NCI-H1436 treated with DMSO at 0.1 percent for 48 hours (cell line): ENCODE measurements at regions not wholly inside any gene's neighbourhood (a gene's known extent, or its start where the extent isn't known, plus 50 kb on each side); places are given as distances from the start of the nearest gene placed in this dataset.
"Not testable (repeated sequence)": the region's sequence is repeated elsewhere in the genome, so short reads cannot be mapped to it uniquely, and the experiment has no call there.

Source experiments
- DNase-seq: peaks from one replicate; lab custom pipeline; 2025; lab: John Stamatoyannopoulos, UW

DNA sequence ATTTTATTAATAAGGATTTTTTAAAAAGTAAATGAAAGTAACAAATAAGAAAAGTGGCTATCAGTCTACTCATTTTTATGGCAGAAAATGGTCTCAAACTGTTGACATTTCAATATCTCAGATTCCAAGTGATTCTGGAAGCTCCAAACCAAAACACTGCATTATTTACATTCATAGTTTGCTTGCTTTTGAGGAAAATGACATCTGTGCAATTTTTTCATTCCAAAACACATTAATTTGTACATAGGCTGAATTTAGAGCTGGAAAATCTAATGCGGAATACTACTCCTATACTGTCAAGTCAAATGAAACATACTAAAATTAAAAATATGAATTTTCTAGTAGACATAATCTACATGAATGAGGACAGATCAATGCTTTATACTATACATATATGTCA, 1047.6 kb downstream of the CDH9 start:
- DNase-seq = no peak

DNA sequence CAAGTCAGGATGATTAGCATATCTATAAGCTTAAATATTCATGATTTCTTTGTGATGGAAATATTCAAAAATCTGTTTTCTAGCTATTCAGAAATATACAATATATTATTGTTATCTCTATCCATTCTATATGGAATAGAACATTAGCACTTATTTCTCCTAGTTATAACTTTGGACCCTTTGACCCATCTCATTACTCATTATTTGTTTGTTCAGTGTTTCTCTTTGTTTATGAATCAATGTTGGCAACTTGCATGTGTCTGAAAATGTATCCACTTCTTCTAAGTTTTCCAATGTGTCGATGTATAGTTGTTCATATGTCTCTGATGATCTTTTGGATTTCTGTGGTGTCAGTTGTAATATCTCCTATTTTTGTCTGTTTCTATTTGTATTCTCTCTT, 1059.3 kb downstream of the CDH9 start:
- no peak for DNase-seq

DNA sequence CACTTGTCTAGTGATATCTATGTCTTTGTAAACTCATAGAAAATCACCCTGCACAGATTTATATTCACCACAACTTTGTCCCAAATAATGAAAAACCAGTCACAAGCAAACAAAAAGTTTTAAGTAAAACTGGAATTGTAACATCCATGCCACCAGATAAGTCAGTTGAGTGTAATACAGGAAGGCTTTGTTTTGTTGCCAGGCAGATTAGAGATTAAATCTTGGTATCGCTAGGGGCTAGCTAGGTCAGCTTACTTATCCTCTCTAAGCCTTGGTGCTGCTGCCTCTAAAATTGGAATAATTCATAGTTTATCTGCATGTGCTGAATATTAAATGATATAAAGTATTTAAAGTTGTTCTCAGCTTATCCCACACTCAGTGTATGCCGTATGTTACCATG, 1062.5 kb downstream of the CDH9 start:
- no peak for DNase-seq

DNA sequence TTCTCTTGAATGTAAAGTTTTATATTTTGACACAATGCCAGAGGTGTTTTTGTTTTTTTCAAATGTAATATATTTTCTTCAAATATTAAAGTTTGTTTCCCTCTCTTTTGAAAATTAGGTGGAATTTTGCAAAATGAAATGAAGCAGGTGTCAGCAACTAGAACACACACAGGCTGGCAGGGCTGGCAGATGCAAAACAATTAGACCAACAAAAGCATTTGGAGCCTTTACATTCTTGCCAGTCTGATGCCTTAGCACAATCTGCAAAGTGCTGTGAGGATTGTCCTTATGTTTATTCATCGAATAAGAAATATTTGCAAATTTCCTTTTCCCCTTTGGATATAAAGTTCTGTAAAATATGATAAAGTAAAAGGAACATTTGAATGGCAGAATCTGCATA, 1063.9 kb downstream of the CDH9 start:
- DNase-seq = no peak

DNA sequence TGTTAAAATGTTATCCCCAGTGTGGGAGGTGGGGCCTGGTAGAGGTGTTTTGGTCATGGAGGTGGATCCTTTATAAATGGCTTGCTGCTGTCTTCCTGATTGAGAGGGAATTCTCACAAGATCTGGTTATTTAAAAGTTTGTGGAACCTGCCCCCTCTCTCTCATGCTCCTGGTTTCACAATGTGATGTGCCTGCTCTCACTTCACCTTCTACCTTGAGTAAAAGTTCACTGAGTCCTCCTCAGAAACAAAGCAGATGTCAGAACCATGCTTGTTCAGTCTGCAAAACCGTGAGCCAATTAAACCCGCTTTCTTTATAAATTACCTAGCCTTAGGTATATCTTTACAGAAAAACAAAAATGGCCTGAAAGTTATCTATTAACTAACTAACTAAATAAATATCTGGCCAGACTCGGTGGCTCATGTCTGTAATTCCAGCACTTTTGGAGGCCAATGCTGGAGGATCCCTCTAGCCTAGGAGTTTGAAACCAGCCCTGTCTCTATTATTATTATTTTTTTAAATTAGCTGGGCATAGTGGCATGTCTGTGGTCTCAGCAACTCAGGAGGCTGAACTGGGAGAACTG, 1067.4 kb downstream of the CDH9 start:
- no peak for DNase-seq

DNA sequence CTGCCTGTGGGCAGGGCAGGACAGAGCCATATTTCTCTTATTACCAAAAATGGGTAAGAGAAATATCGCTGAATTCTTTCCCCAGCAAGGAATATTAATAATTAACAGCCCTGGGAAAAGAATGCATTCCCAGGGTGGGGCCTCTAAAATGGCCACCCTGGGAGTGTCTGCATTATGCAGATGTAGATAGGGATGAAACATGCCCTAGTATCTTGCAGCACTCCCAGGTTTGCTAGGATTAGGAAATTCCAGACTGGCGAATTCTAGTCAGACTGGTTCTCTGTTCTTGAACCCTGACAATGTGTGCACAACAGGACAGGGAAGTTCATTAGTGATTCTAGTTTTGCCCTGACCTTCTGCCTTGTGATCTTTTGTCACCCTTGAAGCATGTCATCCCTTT, 1069.3 kb downstream of the CDH9 start:
- DNase-seq = not testable (repeated sequence)

DNA sequence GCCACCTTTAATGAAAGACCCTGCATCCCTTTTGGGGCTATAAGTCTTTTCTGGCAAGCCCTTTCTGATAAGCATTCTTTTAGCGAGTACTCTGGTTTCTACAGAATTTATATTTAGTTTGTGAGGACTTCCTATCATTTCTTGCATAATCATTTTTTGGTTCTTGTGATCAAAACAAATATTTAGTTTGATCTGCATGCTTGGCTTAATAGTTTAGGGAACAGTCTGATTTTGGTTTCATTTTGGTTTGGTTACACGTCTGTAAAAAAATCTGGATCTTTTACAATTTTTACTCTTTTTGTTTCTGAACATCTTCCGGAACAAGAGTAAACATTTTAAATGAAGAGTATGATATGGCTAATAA, 1074.4 kb downstream of the CDH9 start:
- DNase-seq = no peak

DNA sequence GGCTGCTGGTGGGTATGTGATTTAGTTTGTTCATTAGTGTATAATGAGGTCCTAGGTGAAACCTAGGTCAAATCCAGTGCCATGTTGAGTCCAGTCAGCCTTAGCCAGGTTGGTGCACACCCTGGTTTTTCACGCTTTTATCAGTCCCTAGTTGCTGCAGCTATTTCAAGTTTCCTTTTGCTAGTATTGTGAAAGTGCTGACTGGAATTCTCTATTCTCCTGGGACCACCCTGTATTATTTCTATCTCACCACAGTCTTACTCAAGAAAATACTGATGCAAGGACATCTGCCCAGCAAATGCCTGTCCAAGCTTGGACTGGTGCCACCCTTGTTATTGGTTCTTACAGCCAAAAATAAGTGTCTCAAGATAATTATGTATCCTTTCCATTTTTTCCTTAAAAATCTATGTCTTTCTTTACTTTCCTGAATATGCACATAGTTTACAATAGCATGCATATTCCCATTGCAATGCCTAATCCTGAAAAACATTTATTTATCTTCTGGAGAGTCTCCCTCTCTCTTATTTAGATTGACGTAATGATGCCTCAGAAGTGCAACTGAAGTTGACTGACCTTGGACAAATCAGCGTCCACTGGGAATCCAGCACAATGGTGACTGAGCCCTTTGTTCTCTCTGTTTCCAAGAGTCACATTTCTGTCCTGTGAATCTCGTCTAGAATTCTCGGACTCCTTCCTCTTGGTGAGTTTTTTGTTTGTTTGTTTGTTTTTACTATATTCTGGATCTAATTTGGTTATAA, 1075.0 kb downstream of the CDH9 start:
- no peak for DNase-seq

DNA sequence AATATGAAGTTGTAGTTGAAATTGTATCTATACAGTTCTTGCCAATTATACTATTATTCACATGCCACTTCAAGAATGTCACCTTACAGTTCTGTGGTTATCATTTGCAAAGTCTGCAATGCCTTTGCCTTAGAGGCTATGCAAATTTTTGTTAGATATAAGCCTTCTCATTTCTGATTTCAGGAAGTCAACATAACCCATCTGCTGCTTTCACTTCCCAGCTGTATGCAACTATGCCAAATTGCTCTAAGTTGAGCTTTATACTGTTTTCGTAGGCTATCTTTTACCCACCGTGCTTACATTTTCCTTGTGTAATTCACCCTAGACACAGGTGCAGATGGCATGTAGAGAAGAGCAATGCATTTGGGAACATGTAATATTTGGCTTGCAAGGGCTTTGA, 1083.0 kb downstream of the CDH9 start:
- DNase-seq = no peak

DNA sequence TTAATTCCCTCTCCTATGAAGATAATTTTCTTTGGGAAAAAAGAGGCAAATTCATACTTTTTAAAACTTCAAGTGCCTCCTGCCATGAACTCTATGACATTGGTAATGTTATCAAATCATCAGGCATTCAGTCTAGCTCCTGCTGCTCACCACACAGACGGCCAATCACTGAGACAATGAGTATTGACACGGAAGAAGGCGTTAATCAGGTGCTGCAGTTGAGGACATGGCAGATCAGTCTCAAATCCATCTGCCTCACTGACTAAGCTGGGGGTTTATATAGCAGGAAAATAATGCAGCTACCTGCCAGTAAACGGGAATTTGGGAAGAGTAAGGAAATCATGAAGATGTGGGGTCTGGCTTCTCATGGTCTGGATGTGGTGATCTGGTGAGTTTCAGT, 1087.7 kb downstream of the CDH9 start:
- DNase-seq = no peak

DNA sequence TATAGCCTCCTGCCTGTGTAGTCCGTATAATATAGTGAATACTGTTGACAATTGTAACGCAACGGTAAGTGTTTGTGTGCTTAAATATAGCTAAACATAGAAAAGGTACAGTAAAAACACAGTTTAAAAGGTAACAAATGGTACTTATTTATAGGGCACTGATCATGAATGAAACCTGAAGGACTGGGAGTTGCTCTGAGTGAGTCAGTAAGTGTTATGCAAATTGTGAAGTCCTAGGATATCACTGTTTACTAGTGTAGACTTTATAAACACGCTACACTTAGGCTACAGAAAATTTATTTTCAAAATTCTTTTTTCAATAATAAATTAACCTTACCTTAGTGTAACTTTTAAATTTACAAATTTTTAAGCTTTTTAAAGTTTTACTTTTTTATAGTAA, 1090.1 kb downstream of the CDH9 start:
- DNase-seq = no peak

DNA sequence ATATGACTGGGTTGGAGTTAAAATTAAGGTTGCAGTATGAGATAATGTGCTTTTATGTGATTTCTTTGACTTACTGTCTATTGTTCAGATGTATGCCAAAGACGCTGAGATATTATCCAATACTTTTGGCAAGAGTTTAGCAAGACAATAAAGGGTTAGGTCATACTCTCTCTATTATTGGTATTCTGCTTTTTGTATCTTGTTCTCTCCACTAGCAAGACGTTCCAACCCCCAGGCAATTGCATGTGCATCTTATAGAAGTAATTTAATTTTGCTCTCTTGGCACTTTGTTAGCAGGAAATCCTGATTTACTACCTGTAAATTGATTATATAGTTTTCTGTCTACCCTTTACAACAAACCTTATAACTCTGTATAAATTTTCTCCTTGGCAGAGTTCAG, 1093.6 kb downstream of the CDH9 start:
- DNase-seq = no peak

DNA sequence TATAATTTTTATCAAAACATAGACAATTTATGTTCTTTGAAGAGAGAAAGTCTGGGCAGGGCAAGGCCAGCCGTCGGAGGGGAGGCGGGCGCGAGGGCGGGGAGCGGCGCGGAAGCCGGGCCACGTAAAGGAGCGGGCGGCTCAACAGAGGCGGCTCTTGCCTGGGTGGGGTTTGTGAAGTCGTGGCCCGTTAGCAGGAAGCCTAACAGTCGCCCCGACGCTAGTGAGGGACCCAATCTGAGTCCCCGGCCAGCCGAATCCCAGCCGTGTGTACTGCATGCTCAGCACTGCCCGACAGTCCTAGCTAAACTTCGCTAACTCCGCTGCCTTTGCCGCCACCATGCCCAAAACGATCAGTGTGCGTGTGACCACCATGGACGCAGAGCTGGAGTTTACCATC, 1129.2 kb downstream of the CDH9 start:
- DNase-seq = no peak

DNA sequence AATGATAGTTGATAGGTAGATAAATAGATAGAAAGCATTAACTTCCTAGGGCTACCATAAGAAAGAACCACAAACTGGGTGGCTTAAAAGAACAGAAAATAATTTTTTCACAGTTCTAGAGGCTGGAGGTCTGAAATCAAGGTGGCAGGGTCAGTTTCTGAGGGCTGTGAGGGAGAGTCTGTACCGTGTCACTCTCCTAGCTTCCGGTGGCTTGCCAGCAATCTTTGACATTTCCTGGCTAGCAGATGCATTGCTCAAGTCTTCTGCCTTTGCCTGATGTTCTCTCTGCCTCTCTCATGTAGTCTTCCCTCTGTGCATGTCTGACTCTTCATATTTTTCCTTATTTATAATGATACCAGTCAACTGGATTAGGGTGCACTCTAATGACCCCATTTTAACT, 1132.7 kb downstream of the CDH9 start:
- no peak for DNase-seq

DNA sequence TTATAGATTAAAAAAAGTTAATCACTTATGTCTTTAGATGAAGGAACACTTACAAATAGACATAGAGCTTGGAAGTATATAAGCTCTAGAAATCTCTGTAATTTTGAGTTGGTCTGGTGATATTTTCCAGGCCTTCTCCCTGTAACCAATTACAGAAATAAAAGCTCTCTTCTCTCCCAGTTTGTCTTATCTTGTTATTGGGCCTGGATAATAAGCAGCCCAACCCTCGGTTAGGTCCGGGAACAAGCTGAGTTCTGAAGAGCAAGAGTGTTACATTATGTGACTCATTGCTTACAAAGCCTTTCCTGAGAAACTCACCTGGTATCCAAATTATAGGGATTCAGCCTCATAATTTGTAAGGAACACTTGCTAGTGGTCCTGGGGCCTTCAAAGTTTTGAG, 1146.2 kb downstream of the CDH9 start:
- DNase-seq = no peak

DNA sequence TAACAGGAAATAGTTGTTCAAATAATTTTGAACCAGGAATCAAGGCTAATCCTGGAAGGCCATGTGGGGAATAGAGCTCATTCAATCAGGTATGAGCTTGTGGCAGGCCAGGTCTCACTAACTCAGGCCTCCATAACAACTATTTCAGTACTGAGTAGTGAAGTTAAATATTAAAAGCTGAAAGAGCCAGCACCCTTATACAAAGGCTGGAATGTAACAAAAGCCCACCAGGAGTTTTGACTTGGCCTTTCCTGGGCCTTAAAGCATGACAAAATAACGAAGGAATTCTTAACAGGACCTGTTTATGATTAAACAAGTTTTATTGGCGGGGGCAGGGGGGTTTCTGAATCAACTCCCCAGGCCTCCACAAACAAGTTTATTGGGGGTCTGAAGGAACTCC, 1146.7 kb downstream of the CDH9 start:
- DNase-seq = no peak

DNA sequence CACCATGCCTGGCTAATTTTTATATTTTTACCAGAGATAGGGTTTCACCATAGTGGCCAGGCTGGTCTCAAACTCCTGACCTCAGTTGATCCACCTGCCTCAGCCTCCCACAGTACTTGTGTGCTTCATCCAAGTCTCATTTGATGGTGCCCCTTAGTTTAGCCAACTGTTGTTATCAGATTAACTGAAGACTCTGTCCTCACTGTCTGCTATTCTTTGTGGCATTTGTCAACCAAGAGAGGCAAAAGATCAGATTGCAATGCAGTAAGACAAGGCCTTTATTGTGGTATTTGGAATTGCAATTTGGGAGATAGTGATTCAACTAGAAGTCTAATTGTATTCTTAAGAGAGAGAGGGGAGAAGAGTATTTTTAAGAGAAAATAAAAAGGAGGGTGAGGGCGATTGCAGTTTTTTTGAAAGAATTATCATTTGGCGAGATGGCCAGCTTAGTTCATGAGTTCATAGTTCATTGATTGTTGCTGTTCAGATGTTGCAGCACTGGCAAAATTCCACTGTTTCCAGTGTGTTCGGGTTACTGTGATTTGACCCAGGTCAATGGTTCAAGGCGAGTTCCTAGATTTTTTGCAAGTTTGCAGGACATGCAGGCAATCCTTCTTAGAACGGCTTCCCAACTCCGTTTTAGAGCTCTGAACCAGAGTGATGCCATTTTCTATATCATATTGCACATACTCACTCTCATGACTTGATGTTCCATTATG, 1156.9 kb downstream of the CDH9 start:
- DNase-seq = no peak

DNA sequence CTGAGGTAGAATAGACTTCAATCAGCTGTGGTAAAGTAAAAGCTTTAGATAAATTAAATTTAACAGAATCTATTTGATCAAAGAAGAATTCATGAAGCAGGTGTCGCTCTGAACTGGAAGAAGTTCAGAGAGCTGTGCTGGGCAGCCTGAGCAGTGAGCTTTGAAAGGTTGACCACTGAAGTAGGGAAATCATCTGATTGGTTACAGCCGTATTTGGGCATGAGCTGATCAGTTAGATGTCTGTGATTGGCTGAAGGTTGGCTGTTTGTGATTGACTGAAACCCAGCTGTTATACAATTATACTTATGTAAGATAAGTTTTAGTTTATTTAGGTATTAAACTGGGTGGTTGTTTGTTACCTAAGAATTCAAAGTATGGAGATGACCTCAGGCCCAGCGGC, 1174.6 kb downstream of the CDH9 start:
- DNase-seq = no peak

DNA sequence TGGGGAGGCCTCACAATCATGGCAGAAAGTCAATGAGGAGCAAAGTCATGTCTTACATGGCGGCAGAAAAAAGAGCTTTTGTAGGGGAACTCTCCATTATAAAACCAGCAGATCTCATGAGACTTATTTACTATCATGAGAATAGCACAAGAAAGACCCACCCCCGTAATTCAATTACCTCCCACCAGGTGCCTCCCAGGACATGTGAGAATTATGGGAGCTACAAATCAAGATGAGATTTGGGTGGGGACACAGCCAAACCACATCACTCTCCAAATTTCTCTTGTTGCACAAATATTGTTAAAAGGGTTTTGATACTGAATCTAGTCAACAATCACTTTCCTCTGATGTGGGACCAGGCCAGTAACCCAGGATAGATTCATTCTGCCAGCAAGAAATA, 1176.1 kb downstream of the CDH9 start:
- DNase-seq = no peak

DNA sequence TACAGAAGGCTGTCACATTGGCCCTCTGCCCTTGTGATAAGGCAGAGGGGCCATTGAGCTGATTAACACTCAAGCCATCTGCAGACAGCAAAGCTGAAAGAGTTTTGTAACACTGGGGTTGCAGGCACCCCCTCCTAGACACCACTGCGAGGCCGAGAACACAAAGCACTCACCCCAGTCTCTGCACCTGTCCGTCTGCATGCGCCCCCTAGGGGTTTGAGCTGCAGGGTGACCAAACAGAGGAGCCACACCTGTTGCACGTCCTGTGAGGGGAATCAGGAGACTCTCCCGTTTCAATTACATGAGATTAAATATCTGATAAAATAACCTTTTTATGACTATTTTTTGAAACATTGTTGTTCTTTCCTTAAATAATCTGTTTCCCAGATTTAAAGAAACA, 1180.4 kb downstream of the CDH9 start:
- DNase-seq = no peak

DNA sequence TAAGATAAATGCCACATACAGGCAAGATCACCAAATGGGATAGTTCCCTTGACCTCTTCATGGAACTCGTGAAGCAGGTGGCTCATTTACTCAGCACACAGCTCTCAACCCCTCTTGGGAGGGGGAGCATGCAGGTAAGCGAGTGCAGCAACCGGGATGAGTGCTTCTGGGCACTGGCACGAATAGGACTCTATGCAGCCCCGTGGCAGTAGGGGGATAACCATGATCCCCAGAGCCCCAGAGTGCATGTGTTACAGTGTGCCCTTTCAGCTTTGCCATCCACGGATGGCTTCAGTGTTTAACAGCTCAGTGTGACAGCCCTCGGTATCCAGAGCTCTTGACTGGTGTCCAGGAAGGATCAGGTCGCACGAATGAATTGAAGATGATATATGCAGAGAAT, 1187.1 kb downstream of the CDH9 start:
- no peak for DNase-seq

DNA sequence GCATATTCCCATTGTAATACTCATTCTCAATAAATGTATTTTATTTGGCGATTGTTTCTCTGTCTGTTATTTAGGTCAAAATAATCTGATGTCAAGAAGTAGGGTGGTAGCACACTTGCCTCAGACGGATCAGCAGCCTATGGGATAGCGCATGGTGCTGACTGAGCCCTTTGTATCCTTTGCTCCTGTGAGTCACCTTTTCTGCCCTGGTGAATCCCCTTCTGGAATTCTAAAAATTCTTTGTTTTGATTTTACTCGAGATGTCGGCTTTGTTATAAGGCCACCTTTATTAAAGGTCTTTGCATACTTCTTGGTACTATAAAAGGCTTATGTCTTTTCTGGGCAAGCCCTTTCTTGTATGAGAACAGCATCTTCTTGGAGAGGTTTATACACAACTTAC, 1187.8 kb downstream of the CDH9 start:
- no peak for DNase-seq

DNA sequence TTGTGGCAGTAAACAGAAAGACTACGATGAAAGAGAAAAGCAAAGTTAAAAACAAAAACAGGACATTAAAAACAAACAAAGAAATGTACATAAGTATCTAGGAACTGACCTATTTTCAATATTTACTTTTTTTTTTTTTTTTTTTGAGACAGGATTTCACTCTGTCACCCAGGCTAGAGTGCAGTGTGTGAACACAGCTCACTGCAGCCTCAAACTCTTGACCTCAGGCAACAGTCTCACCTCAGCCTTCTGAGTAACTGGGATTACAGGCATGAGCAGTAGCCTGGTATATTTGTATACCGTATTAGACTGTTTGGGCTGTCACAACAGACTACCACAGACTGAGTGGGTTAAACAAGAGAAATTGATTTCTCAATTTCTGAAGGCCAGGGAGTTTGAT, 1189.1 kb downstream of the CDH9 start:
- no peak for DNase-seq
